NCI-H1092 treated with DMSO at 0.1 percent for 48 hours (cell line): ENCODE measurements at regions not wholly inside any gene's neighbourhood (a gene's known extent, or its start where the extent isn't known, plus 50 kb on each side); places are given as distances from the start of the nearest gene placed in this dataset.

Source experiments
- DNase-seq: peaks from one replicate; lab custom pipeline; 2025; lab: John Stamatoyannopoulos, UW

- no peak for DNase-seq
Measured at GRCh38 chr6:147621263-147621662, 112.8 kb downstream of the SAMD5 start.

DNA sequence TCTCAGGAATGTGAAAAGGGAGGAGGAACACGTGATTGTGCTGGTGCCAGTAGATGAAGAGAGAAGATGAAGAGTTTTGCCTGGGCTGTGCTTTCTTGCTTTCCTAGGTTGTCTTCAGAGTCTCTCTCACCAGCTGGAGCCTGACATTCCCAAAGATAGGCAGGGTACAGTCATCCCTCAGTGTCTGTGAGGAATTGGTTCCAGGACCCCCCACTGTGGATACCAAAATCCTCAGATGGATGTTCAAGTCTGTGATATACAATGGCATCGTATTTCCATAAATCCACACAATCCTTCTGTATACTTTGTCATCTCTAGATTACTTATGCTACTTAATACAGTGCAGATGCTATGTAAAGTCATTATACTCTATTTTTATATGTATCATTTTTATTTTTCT lies 113.5 kb downstream of the SAMD5 start:
- DNase-seq = no peak

DNA sequence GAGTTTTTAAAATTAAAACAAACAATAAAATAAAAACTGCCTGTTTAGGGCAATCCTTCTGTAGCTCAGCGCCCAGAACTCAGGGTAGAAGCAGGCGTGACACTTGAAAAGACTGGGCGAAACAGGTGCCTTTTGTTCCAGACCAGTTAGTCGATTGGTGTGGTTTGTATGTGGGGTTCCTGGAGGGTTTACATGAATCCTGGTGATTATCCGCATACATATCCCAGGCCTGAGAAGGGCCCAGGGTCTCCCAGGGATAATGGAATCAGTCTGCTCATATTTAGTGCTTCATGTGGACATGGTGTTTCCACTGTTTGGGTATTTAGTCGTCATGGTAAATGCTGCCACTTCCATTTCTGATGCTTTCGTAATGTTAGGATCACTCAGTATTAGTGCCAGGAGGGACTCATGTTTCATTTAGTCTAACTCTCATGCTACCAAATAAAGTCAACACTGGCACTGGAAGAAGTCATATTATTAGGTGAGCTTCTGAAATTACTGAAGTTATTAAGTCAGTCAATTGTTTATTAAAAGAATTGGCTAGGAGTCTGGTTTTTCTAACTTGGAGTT lies 116.5 kb downstream of the SAMD5 start:
- no peak for DNase-seq

DNA sequence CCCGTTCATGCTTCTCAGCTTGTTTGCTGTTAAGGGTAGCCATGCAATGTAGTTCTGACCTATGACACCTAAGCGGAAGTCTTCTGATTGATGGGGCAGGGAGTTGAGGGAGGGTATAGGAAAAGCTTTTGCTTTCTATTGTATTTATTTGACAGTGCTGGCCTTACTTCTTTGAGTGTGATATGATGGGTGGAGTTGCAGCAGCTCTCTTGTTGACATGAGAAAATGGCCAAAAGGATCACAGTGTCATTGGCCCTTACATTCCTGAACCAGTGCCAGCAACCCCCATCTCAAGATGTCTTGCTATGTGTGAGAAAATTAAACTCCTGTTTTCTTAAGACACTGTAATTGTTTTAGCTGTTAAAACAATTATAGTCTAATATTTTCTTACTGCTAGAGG lies 117.5 kb downstream of the SAMD5 start:
- no peak for DNase-seq

DNA sequence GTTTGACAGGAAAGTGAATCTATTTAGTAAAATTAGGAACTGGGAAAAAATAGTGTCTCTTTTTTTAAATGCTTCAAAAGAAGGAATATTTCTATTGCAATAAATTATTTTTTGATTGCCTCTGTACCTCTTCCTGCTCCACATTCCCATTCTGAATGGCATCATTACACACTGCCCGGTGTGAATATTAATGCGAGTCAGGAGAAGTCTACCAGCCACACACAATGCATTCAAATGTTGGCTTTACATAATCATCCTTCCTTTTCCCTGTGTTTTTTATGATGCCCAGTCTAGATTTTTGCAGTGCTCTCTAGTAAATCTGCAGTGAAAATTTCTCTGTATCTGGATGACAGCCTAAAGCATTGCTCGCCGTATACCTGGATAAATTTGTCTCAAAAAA lies 118.9 kb downstream of the SAMD5 start:
- no peak for DNase-seq

DNA sequence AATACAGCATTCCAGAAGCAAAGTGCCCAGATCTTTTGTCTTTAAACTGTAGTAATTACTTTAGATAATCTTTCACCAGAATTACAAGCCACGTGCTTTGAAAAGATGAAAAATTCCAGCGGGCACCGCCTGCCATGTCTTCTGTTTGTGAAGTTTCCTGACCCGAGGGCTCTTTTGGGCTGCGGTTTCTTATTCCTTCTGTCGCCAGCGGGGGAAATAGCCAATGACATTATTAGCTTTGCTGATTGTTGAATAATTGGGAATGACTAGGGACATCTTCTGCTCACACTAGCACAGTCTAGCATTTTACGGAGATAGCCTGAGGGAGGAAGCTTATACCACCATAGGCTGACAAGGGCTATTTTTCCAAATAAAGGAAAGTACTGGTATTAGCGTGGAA lies 124.7 kb downstream of the SAMD5 start:
- no peak for DNase-seq

DNA sequence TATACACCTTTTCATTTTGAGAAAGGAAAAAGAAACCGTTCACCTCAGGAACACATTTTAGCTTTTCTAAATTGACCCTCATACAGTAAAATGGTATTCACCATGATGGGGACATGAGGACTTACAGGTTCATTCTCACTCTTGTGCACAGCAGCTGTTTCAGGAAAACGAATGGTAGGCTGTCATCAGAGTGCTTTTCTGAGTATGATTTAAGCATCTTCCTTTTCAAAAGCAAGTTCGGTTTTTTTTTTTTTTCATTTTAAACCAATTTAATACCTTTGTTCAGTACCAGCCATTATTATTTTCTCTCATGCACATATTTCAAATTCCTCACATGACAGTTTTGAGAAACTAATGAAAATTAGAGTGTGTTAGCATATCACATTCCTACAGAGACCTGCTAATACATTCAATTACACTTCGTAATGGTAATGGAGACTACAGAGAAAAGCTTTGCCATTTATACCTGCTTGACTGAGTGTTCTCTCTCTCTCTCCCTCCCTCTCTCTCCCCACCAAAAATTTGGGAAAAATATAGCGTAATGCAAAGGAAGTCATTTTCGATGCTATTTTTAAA lies 129.2 kb downstream of the SAMD5 start:
- DNase-seq = no peak

DNA sequence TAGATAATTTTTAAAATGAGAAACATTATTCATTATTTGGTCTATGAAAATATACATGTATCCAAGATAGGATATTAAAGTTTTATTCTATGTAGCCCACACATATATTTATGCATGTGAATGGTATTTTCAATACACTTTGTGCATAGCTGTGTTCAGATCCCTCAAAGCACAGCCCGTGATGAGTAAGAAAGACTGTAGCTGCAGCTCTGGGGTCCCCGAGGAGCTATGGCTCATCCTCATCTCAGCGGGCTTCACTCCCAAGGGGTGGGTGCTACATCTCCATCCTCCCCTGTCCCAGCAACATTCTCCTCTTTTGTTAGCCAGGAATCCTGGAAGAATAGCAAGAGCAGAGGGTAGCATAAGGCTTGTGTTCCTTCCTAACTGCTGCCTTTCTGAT lies 130.8 kb downstream of the SAMD5 start:
- DNase-seq = no peak

GRCh38 chr6:147640606-147641005 lies 132.1 kb downstream of the SAMD5 start:
- no peak for DNase-seq

DNA sequence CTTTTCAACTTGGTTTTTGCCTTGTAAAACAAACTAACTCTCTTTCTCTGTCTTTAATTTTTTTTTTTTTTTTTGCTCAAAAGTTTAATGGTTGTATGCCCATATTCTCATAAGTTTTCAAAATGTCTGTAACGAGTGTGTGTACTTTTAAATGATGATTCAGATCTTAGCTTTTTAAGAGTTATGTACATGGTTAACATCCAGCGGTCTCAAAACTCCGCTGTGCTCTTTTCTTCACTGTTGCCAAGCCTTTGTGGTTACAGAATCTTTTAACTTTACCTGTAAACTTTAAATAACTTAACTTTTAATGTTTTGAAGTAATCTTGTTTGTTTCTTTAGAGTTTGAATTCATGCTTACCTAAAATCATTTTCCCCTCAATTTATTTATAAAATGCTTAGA lies 133.0 kb downstream of the SAMD5 start:
- no peak for DNase-seq

- DNase-seq = no peak
Measured at GRCh38 chr6:147642458-147642857, 134.0 kb downstream of the SAMD5 start.

DNA sequence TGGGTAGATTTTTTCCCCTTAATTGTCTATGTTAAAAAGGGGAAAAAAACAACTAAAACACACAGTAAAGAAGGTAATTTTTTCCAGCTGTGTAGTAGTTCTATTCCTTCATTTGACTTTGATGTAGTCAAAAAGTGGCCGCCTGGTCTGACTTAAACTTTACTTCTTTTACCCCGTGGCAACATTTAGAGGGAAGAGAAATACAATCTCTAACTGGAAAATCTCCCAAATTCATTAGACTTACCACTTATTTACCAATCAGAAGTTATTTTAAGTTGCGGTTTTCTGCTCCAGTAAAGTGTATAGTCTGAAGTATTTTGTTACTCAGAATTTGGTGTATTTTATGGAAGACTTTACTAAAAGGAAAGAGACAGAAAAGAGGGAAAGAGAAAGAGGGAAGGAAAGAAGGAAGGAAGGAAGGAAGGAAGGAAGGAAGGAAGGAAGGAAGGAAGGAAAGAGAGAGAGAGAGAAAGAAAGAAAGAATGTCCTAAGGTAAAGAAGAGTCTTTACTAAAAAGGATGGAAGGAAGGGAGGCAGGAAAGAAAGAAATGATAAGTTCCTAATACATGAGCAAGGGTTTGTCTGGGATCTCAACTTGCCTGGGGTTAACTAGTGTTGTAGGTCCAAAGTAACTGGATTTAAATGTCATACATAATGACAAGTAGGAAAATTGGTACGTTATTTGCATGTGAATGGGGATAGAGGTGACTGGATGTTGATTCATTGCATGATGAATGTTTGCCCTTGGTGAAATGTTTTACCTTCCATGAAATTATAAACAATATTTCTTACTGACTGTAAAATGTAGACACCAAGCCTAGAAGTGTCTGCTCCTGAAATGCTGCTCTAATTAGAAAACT lies 135.1 kb downstream of the SAMD5 start:
- no peak for DNase-seq

GRCh38 chr6:147648916-147649315 lies 140.4 kb downstream of the SAMD5 start:
- no peak for DNase-seq

- DNase-seq = no peak
Measured at GRCh38 chr6:147651249-147652063, 143.0 kb downstream of the SAMD5 start.

- no peak for DNase-seq
Measured at GRCh38 chr6:147653631-147654030, 145.1 kb downstream of the SAMD5 start.

DNA sequence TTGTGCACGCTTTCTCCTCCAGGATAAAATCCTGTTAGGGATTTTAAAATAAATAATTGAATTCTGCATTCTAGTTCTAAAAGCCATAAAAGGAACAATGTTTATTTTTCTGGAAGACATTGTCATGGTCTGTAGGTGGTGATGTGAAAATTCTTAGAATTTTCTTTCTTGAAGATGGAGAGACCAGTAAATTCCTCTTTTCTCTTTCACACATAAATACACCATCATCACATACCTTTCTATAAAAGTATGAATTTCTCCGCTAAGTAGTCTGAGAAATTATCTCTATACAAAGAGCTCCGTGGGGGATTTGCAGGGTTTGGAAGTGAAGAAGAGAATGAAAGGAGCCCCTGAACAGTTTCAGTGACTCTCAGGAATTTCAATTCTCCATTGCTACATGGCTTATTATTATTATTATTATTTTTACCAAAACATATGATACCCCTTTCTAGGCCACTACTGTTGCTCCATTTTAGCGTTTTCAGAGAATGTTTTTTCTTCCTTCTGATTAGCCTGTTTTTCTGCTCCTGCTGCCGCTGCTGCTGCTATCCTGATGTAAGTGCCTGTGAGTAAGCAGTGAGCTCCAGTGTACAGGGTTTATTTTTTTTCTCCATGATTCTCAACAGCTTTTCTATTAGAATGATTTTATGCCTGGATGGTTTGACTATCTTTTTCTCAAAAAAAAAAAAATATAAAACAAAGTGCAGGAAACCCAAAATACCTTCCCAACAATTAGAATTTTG lies 145.8 kb downstream of the SAMD5 start:
- DNase-seq = no peak

- no peak for DNase-seq
Measured at GRCh38 chr6:147660334-147661311, 152.1 kb downstream of the SAMD5 start.

- no peak for DNase-seq
Measured at GRCh38 chr6:147662646-147663045, 154.2 kb downstream of the SAMD5 start.

DNA sequence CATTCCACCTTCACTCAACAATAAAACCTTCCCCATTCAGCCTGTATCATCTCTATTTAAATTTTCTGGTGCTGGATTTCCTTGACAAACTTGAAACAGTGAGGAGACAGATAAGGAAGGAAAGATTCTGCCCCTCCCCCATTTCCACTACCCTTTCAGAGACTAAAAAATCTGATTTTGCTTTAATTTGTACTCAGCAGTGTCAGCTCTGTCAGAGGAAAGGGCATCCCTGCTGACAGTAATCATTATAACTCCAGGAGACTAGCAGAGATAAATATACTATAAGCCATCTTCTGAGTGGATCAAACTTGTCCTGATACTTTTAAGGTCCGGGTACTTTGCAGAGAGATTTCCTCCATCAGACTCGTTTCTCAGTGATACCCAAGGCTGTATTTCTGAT lies 155.6 kb downstream of the SAMD5 start:
- no peak for DNase-seq

GRCh38 chr6:147666255-147666654 lies 157.8 kb downstream of the SAMD5 start:
- DNase-seq = no peak

DNA sequence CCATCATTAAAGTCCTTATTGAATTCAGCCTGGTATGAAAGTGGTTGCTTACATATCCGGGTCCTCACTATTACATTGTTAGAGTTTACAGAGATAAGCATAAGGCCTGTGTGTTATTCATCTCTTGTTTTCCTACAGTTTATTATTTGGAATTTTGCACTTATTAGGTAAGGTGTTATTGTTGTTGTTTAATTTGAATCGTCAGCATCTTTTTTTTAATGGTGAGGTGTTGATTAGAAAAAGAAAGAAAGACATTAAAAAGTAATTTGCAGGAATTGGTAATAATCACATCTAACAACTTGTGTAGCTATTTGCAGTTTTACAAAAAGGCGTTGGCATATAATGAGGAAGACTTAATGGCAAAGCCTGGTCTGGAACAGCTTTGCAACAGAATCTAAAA lies 158.6 kb downstream of the SAMD5 start:
- no peak for DNase-seq
